Prostate gland (tissue), 2 donors: ENCODE measurements at regions not wholly inside any gene's neighbourhood (a gene's known extent, or its start where the extent isn't known, plus 50 kb on each side); places are given as distances from the start of the nearest gene placed in this dataset.

Experiments
- CTCF ChIP-seq, 4 experiments: fragments of 200-600 bp in 2 of 4; fragments of 450-650 bp in 2 of 4; sonication (generic) in 2 of 4; IDR thresholded peaks; 1 replicate in 3 of 4; 2 replicates in 1 of 4; pipeline ENCODE4 v1.5.1; 2016 to 2019; ENCODE audit warnings: antibody characterized with exemption in 4 of 4, mild to moderate bottlenecking in 2 of 4, moderate library complexity in 2 of 4
- POLR2A ChIP-seq: fragments of 450-650 bp; IDR thresholded peaks from one replicate; pipeline ENCODE4 v1.6.1; 2016; ENCODE audit warnings: antibody characterized with exemption, mild to moderate bottlenecking
- POLR2AphosphoS5 ChIP-seq: sonication (generic); formaldehyde crosslinking; IDR thresholded peaks from one replicate; pipeline ENCODE4 v1.6.1; 2017; ENCODE audit warnings: antibody characterized with exemption

- TF ChIP-seq CTCF (IDR thresholded peaks at IDR 0.05) (no peak), POLR2AphosphoS5 (no peak), POLR2A (no peak)
Observed at GRCh38 chr15:57867970-57868798, 161.7 kb downstream of the POLR2M start.
